AML-193 (cell line): ENCODE measurements at regions not wholly inside any gene's neighbourhood (a gene's known extent, or its start where the extent isn't known, plus 50 kb on each side); places are given as distances from the start of the nearest gene placed in this dataset.
"Not testable (repeated sequence)": the region's sequence is repeated elsewhere in the genome, so short reads cannot be mapped to it uniquely, and the experiment has no call there.

Source experiments
- DNase-seq, 2 experiments: peaks; one replicate each; lab custom pipeline; 2025; lab: John Stamatoyannopoulos, UW

DNA sequence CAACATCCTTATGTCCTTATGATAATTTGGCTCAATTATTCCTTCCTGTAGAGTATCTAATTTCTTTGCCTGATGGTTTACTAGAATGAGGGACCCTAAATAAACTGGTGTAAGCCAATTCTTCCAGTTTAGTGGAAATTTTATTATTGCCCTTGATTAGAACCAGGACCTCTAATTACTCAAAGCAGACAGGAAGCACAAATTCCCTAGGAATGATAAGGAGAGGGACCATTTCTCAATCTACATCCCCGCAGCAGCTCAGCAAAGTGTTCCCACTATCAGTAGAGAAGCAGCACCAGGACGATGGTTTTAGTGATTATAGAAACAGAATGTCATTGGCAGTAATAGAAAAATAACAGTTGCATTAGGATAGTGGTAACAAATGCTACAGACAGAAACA lies 97.1 kb downstream of the PLPPR4 start:
- no peak for DNase-seq

- DNase-seq = no peak
These were observed 99.2 kb downstream of the PLPPR4 start for GRCh38 chr1:99363531-99363930.

GRCh38 chr1:99365141-99365540 lies 100.8 kb downstream of the PLPPR4 start:
- no peak for DNase-seq

DNA sequence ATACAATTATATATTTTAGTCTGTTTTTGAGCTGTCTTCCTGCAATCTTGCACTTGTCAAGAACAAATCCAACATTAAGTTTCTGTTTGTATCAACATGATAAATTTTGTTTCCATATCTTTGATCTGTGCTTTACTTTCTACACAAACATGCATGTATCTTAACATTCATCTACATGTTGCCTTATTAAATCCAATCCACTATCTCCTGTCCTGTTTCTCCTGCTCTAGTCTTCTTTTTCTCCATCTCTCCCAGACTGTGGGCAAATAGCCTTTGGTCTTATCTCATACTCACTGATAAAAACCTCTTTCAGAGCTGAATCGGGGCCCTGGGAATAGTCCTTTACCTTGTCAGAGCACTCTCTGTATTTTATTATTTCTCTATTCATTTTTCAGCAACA lies 101.3 kb downstream of the PLPPR4 start:
- no peak for DNase-seq

- no peak for DNase-seq
These were observed 104.9 kb downstream of the PLPPR4 start for GRCh38 chr1:99369154-99369553.

DNA sequence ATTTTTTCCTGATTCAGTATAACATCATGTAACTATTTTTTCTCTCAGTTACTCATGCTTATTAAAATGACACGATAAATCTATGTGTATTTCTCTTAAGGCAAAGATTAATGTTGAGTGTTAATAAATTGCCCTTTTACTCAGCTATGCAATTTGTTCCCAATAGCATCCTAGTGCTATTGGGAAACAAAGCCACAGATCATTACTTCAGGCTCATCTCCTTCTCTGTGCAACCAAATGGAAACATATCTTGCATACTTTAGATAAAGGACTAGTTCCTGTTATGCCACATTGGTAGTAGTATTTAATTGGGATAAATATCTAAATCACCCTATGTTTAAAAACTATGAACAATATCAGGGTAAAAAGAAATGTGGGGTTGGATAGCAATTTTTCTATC lies 106.2 kb downstream of the PLPPR4 start:
- no peak for DNase-seq

GRCh38 chr1:99371413-99371812 lies 107.1 kb downstream of the PLPPR4 start:
- DNase-seq = no peak

- no peak for DNase-seq
These were observed 109.8 kb downstream of the PLPPR4 start for GRCh38 chr1:99374109-99374508.

DNA sequence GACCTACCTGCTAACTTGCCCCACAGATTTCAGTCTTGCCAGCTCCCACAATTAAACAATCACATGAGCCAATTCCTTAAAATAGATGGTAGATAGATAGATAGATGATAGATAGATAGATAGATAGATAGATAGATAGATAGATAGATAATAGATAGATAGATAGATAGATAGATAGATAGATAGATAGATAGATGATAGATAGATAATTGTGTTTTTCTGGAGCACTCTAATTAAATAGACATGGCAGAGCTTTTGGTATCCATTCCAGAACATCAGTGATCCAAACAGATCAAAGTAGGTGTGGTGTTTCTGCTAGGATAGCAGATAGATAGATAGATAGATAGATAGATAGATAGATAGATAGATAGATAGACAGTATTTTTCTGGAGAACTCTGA lies 110.4 kb downstream of the PLPPR4 start:
- not testable (repeated sequence) for DNase-seq

DNA sequence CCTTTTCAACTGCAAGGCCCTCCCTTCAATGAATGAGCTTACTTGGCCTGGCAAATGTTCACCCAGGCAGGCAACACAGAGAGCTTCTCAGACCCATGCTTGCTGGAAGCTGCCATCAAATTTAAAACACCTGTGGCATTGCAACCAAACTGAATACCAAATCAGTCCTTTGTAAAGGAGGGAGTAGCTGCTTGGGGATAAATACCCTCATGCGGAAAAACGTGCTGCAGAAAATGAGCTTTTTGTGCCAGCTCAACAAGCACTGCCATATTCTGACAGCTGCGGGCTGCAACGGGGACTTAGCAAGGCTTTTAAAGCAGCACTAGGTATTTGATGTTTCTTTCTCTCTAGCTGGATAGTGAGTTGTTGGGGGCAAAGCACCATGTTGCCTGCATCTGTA lies 119.7 kb downstream of the PLPPR4 start:
- no peak for DNase-seq

GRCh38 chr1:99385852-99386251 lies 121.6 kb downstream of the PLPPR4 start:
- DNase-seq = no peak

GRCh38 chr1:99396389-99396788 lies 132.1 kb downstream of the PLPPR4 start:
- DNase-seq = no peak

GRCh38 chr1:99397029-99397428 lies 132.7 kb downstream of the PLPPR4 start:
- no peak for DNase-seq

GRCh38 chr1:99397863-99398262 lies 133.6 kb downstream of the PLPPR4 start:
- DNase-seq = no peak

DNA sequence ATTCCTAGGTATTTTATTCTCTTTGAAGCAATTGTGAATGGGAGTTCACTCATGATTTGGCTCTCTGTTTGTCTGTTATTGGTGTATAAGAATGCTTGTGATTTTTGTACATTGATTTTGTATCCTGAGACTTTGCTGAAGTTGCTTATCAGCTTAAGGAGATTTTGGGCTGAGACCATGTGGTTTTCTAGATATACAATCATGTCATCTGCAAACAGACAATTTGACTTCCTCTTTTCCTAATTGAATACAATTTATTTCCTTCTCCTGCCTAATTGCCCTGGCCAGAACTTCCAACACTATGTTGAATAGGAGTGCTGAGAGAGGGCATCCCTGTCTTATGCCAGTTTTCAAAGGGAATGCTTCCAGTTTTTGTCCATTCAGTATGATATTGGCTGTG lies 137.3 kb downstream of the PLPPR4 start:
- DNase-seq = not testable (repeated sequence)

DNA sequence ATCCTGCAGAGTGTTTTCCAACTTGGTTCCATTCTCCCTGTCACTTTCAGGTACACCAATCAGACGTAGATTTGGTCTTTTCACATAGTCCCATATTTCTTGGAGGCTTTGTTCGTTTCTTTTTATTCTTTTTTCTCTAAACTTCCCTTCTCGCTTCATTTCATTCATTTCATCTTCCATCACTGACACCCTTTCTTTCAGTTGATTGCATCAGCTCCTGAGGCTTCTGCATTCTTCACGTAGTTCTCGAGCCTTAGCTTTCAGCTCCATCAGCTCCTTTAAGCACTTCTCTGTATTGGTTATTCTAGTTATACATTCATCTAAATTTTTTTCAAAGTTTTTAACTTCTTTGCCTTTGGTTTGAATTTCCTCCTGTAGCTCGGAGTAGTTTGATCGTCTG lies 140.1 kb downstream of the PLPPR4 start:
- not testable (repeated sequence) for DNase-seq

DNA sequence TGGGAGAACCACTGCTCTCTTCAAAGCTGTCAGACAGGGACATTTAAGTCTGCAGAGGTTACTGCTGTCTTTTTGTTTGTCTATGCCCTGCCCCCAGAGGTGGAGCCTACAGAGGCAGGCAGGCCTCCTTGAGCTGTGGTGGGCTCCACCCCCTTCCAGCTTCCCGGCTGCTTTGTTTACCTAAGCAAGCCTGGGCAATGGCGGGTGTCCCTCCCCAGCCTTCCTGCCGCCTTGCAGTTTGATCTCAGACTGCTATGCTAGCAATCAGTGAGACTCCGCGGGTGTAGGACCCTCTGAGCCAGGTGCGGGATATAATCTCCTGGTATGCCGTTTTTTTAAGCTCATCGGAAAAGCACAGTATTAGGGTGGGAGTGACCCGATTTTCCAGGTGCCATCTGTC lies 141.0 kb downstream of the PLPPR4 start:
- DNase-seq = not testable (repeated sequence)

- no peak for DNase-seq
These were observed 142.7 kb downstream of the PLPPR4 start for GRCh38 chr1:99407018-99407417.

DNA sequence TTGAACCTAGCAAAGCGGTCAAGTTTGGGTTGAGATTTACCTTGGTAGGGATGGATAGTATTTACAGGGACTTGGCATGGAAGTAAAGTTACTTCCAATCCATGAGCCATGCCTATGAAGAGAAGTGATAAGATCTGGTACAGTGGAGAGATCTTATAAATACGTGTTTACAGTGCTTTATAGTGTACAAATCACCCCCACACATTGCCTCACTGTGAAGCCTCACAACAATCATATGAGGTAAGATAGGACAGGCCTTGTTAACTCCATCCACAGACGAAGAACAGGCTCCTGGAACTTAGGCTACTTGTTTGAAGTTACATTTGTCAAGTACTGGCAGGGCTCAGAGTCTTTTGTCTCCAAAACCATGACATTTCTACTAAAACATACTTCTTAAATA lies 159.8 kb downstream of the PLPPR4 start:
- DNase-seq = no peak

DNA sequence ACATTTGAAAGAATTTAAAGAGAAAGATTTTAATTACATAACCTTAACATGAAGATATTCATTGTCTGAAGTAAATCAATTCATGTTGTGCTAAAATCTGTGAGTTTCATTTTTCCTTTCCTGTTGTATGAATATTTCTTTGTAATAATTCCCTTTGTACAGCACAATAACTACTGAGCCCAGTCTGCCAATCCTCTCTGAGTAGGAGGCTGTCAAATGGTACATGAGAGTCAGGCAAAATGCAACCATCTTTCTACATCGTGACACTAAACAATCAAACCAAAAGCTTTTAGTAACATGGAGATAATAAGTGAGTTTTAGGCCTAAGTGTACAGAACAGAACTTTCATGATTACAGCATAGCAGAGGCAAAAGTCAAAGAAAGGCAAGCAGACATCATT lies 165.5 kb downstream of the PLPPR4 start:
- DNase-seq = no peak

DNA sequence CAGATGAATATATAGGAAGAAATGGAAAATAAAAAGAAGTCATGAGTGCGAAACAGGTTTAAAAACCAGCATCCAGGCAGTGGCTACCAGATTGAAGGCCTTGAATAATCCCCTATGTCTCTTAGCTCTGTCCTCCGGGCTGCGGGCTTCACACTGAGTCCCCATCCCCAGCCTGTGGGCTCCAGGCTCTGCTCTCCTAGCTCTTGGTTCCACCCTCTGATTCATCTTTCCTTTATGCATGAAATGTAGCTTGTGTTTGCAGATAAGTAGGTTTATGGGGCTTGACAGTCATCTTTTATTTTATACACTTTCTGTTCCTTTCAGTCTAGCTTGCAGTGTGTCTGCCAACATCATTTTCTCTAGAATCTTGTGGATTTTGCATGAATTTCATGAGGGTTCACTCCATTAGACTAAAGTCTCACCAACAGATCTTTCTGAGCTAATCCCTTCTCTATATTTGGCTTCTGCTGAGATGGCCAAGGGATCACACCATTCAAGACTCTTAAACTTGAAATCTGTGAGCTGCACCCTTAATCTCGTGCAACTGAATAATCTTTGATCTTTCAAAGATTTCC lies 174.5 kb downstream of the PLPPR4 start:
- DNase-seq = no peak

DNA sequence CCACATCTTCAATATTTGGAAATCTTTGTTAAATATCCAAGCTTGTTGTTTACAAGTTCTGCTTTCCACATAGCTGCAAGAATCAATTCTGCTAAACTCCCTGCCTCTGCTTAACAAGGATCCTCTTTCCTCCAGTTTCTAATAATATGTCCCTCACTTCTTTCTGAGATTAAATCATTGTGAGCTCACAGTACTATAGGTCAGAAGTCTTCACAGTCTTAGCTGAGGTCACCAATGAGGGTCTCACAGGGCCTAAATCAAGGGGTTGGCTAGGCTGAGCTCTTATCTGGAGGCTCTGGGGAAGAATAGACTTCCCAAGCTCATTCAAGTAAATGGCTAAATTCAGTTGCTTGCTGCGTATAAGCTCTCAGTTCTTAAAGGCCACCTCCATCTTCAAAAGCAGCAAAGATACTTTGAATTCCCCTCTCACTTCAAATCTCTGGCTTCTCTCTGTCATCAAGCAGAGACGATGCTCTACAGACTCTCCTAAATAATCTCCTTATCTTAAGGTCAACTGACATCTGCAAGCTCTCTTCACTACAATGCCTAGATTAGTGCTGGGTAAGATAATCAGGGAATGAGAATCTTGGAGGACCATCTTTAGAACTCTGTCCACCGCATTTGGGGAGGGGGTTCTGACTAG lies 175.3 kb downstream of the PLPPR4 start:
- DNase-seq = no peak

DNA sequence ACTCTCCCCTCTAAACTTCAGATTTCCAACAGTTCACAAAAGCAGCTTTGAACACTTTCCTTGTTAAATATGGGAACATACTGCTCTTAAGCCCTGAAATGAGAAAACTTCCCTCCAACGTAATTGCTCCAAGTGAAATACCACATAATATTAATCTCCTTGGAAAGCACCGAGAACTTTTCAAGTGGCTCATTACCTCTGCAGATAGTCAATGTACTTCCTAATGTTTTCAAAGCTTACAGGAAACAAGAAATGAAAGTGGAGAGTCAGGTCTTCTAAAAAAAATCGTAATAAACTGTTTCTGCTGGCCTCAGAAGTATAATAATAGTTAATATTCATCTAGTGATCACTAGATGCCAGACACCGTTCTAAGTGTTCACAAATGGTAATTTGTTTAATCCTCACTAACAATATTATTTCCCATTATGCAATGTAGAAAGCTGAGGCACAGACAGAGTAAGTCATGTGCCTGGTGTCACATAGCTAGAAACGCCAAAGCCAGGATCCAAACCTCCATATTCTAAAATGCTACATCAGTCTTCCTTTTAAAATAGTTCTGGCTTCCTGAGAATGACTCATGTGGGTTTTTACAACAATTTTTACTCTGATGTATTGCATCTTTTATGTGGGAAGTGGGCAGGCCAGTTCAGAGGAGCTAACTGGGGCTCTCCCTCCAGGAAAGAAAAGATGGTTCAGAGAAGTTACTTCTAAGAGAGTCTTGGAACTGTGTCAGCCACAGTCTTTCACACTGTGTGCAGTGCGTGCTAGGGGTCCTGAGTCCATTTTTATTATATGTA lies 177.2 kb downstream of the PLPPR4 start:
- no peak for DNase-seq
